SU-DHL-6 (cell line): ENCODE measurements at regions not wholly inside any gene's neighbourhood (a gene's known extent, or its start where the extent isn't known, plus 50 kb on each side); places are given as distances from the start of the nearest gene placed in this dataset.

Experiments
- H2AFZ ChIP-seq: fragments of 200-600 bp; sonication (generic); 2 replicates; pipeline ENCODE4 v1.6.1; 2014; ENCODE audit warnings: low read depth, mild to moderate bottlenecking, moderate library complexity, mixed read lengths, antibody characterized with exemption, low read length; ENCODE audit not compliant: severe bottlenecking
- H3F3A ChIP-seq: fragments of 200-600 bp; shearing (Covaris generic); 2 replicates; pipeline ENCODE4 v1.6.0; 2016; ENCODE audit warnings: antibody characterized with exemption, mild to moderate bottlenecking; ENCODE audit not compliant: insufficient read depth
- H3K27ac ChIP-seq: fragments of 200-600 bp; sonication (generic); 2 replicates; pipeline ENCODE4 v1.5.1; 2016; ENCODE audit warnings: low read depth, mild to moderate bottlenecking, low read length, moderate library complexity, mixed read lengths
- H3K27me3 ChIP-seq: fragments of 200-600 bp; sonication (generic), shearing (Covaris generic); 2 replicates; pipeline ENCODE4 v1.6.0; 2014; ENCODE audit warnings: mild to moderate bottlenecking, low read length
- H3K36me3 ChIP-seq: fragments of 200-600 bp; sonication (generic); 2 replicates; pipeline ENCODE4 v1.6.1; 2014; ENCODE audit warnings: mild to moderate bottlenecking, low read length, mixed read lengths
- H3K4me2 ChIP-seq: fragments of 300-600, 200-600 bp; shearing (Covaris generic), sonication (generic); 2 replicates; pipeline ENCODE4 v1.6.0; 2014; ENCODE audit warnings: low read length, low read depth, mild to moderate bottlenecking; ENCODE audit not compliant: poor library complexity, severe bottlenecking
- H3K4me3 ChIP-seq: fragments of 200-600 bp; sonication (generic); 2 replicates; pipeline ENCODE4 v1.5.1; 2014; ENCODE audit warnings: antibody characterized with exemption, low read length, mild to moderate bottlenecking, mixed read lengths; ENCODE audit not compliant: insufficient read depth, poor library complexity, severe bottlenecking
- H3K79me2 ChIP-seq: fragments of 200-600 bp; sonication (generic); 2 replicates; pipeline ENCODE4 v1.6.1; 2014; ENCODE audit warnings: mild to moderate bottlenecking, low read length, moderate library complexity; ENCODE audit not compliant: insufficient read depth
- H3K9ac ChIP-seq: fragments of 200-600 bp; sonication (generic); 2 replicates; pipeline ENCODE4 v1.7.0; 2014; ENCODE audit warnings: mild to moderate bottlenecking, low read length
- H3K9me2 ChIP-seq: fragments of 200-600 bp; sonication (generic); replicated peaks from 2 replicates; pipeline ENCODE4 v1.6.1; 2014; ENCODE audit warnings: low read length; ENCODE audit not compliant: insufficient read depth
- H3K9me3 ChIP-seq: fragments of 200-600 bp; sonication (generic); 2 replicates; pipeline ENCODE4 v1.6.1; 2014; ENCODE audit warnings: low read length, mixed read lengths; ENCODE audit not compliant: insufficient read depth
- H4K20me1 ChIP-seq: fragments of 200-600 bp; sonication (generic); 2 replicates; pipeline ENCODE4 v1.6.1; 2014; ENCODE audit warnings: low read depth, mild to moderate bottlenecking, antibody characterized with exemption, low read length, moderate library complexity, mixed read lengths
- CTCF ChIP-seq: fragments of 200-600 bp; sonication (generic); IDR thresholded peaks from one replicate; pipeline ENCODE4 v1.5.1; 2017; ENCODE audit warnings: antibody characterized with exemption, mild to moderate bottlenecking, low read length, moderate library complexity; ENCODE audit not compliant: insufficient read depth, poor library complexity, severe bottlenecking
- EZH2phosphoT487 ChIP-seq: fragments of 200-600 bp; sonication (generic), shearing (Covaris generic); conservative IDR thresholded peaks from 2 replicates; pipeline ENCODE4 v1.6.1; 2018; ENCODE audit warnings: mild to moderate bottlenecking, antibody characterized with exemption, low read length, moderate library complexity, mixed read lengths

GRCh38 chr4:35252071-35252470 is 992.2 kb downstream of the ARAP2 start:
- Histone ChIP-seq H4K20me1 (no peaks in the 10 kb centered on the region), H3F3A (no peaks in the 10 kb centered on the region), H3K36me3 (no peaks in the 10 kb centered on the region), H3K27me3 (no peaks in the 10 kb centered on the region), H3K27ac (no peak overlapping the region), H3K4me3 (no peak overlapping the region), H3K9ac (no peak overlapping the region), H3K4me2 (no peak overlapping the region), H3K9me2 (no peaks in the 10 kb centered on the region), H3K79me2 (no peaks in the 10 kb centered on the region), H3K9me3 (no peaks in the 10 kb centered on the region), H2AFZ (no peak overlapping the region)
- TF ChIP-seq CTCF (no peak), EZH2phosphoT487 (no peak)

- no peaks in the 10 kb centered on the region for H3K9me3 ChIP-seq
- H3K27me3 ChIP-seq, result no peaks in the 10 kb centered on the region
- no peaks in the 10 kb centered on the region for H3K79me2 ChIP-seq
- H3F3A ChIP-seq, result no peaks in the 10 kb centered on the region
- H3K4me2 ChIP-seq, result no peak overlapping the region
- no peak overlapping the region for H3K9ac ChIP-seq
- H3K4me3 ChIP-seq, result no peak overlapping the region
- no peaks in the 10 kb centered on the region for H3K9me2 ChIP-seq
- TF ChIP-seq CTCF (no peak), EZH2phosphoT487 (no peak)
- no peak overlapping the region for H2AFZ ChIP-seq
- no peaks in the 10 kb centered on the region for H3K36me3 ChIP-seq
- H4K20me1 ChIP-seq, result no peaks in the 10 kb centered on the region
- no peak overlapping the region for H3K27ac ChIP-seq
Measured at GRCh38 chr4:35252866-35253265, 991.4 kb downstream of the ARAP2 start.

- H3K4me3 ChIP-seq, result no peak overlapping the region
- no peaks in the 10 kb centered on the region for H3K27me3 ChIP-seq
- H3K36me3 ChIP-seq, result no peaks in the 10 kb centered on the region
- H2AFZ ChIP-seq, result peak overlapping the region; percentile 20
- no peak overlapping the region for H3K27ac ChIP-seq
- no peaks in the 10 kb centered on the region for H4K20me1 ChIP-seq
- H3K9ac ChIP-seq, result no peak overlapping the region
- no peak overlapping the region for H3K4me2 ChIP-seq
- H3K9me3 ChIP-seq, result no peaks in the 10 kb centered on the region
- no peaks in the 10 kb centered on the region for H3K79me2 ChIP-seq
- H3K9me2 ChIP-seq, result no peaks in the 10 kb centered on the region
- no peaks in the 10 kb centered on the region for H3F3A ChIP-seq
- no peak for TF ChIP-seq CTCF
- no peak for TF ChIP-seq EZH2phosphoT487
Measured at GRCh38 chr4:35253331-35253730, 991.0 kb downstream of the ARAP2 start.

GRCh38 chr4:35286434-35286833 is 957.9 kb downstream of the ARAP2 start:
- Histone ChIP-seq H3K9ac (no peak overlapping the region), H3K27me3 (no peaks in the 10 kb centered on the region), H3K4me2 (no peak overlapping the region), H3K36me3 (no peaks in the 10 kb centered on the region), H3K79me2 (no peaks in the 10 kb centered on the region), H3K9me2 (no peaks in the 10 kb centered on the region), H3K9me3 (no peaks in the 10 kb centered on the region), H3F3A (no peaks in the 10 kb centered on the region), H3K4me3 (no peak overlapping the region), H4K20me1 (no peaks in the 10 kb centered on the region), H2AFZ (no peak overlapping the region), H3K27ac (no peak overlapping the region)
- no peak for TF ChIP-seq CTCF
- TF ChIP-seq EZH2phosphoT487, result no peak
